Ecto neural progenitor cell (in vitro differentiated cells): ENCODE measurements at regions not wholly inside any gene's neighbourhood (a gene's known extent, or its start where the extent isn't known, plus 50 kb on each side); places are given as distances from the start of the nearest gene placed in this dataset.
"Not testable (repeated sequence)": the region's sequence is repeated elsewhere in the genome, so short reads cannot be mapped to it uniquely, and the experiment has no call there.

Experiments used
- DNase-seq: peaks from one replicate; pipeline ENCODE4 v3.0.0-alpha.2; 2018; ENCODE audit warnings: low spot score

DNA sequence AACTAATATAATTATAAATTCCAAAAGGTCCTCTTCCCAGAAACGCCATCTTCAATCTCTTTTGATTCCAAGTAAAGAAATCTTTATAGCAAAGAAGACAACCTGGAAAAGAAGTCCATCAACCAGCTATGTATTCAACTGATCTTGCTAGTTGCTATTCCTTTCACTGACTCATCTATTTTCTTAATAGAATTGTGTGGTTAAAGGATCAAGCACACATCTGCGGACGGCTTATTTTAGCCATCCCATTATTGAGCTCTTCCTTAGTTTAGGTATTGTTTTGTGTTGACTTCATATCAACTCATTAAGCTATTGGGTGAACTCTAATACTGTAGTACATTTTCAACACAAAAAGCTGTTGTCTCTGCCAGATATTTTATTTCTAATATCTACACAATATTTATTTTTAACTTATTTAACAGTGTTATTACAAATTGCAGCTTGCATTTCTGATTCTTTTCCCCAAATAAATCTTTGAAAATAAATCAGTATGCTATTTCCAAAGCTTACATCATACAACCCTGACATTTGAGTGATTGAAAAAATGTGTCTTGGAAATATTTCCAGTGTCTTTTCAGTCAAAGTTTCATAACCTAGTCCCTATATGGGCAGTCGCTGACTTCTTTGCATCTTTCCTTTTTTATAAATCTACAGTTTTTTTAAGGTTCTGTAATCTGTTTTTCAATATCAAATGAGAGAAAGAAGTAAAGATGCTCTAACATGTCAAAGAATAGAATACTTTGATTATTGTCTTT lies 158.8 kb upstream of the SPRY2 start:
- no peak for DNase-seq

DNA sequence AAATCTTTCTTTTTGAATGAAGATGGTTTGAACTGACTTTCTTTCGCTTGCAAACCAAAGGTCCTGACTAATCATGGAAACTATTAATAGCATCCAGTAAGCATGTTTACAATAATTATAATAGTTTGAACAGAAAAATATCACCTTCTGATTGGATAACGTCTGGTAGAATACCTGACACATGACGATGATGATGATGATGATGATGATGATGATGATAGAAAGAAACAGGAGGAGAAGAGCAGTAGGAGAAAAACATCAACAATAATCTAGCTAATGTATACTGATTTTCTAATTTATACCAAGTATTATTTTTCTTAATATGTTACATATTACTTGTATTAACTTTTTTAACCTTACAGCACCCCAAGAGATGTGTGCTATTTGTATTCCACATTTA lies 157.5 kb upstream of the SPRY2 start:
- DNase-seq, result no peak

DNA sequence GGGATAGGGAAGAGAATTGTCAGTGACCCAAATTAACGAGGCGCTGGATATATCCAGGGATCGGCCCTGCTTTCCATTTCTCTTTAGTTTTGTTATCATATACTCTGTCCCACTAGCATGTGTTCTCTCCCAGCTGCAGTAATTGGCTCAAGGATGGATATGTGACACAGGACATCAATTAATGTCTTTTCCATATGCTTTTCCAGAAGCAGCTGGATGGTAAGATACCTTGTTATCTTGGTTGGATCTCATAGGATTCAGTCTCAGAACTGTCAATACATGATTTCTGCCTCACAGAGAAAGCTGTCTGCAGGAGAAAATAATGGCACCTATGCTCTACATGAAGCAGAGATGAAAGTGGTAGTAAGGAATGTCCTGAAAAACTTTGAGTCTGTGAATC lies 157.1 kb upstream of the SPRY2 start:
- DNase-seq, result no peak

DNA sequence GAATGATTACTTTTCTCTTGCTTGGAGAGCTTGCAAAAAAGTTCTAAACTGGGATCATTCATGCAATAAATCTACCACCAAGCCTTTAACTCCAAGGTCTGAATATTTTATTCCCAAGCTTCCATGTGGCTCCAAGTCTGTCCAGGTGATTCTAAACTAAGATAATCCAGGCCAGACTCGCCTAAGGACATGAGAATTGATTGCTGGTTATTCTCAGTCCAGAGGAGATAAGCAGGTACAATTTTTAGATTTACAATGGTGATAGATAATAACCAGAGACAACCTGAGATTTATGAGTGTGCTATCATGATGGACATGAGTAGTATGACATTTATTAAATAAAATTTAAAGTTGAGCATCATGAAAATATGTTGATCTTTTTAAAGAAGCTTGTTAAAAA lies 156.5 kb upstream of the SPRY2 start:
- no peak for DNase-seq

DNA sequence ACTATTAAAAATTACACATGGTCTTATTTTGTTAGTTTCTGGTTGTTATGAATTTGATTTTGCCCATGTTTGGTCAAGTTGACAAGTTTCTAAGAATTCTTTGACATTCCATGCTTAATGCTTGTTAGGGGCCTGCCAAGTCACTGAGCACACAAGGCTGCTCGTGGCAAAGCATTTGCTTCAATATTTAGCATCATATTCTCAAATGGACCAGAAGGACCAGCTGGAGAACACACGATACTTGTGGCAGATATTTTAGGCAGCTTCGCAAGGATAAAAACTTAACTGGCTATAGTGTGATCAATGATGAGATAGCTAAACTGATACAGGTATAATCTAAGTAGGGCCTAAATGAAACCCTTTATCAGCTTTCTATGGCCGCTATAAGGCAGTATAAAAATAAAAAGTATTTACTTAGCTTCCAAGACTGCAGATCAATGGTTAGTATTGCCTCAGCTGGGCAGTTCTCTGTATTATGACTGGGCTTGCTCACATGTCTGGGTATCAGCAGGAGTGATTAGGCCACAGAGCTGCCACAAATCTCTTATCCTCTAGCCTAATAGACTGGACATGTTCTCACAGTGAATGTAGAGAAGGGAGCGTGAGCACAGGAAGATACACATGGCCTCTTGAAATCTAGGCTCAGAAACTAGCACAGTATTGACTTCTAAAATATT lies 155.9 kb upstream of the SPRY2 start:
- DNase-seq, result no peak

DNA sequence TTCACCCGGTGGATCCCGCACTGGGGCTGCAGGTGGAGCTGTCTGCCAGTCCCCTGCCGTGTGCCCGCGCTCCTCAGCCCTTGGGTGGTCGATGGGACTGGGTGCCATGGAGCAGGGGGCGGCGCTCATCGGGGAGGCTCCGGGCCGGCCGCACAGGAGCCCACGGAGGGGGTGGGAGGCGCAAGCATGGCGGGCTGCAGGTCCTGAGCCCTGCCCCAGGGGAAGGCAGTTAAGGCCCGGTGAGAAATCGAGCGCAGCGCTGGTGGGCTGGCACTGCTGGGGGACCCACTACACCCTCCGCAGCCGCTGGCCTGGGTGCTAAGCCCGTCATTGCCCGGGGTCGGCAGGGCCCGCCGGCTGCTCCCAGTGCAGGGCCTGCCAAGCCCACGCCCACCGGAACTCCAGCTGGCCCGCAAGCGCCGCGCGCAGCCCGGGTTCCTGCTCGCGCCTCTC lies 149.6 kb upstream of the SPRY2 start:
- DNase-seq, result not testable (repeated sequence)

DNA sequence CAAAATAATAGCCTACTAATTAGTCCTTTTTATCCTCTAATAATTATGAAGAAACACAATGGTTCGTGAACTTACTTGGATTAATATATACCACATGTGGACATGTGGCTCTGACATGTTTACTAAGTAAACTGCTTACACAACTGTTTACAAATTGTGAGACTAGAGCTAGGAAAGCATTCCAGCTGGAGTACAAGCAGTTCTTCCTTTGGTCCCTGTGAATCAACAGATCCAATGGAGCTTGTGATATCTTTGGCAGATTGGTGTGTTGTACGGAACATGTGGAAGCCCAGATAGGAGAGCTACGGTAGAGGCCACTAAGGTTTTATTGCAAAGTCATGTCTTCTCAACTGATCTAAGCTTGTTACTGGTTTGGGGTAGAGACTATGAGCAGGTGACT lies 145.5 kb upstream of the SPRY2 start:
- DNase-seq, result no peak

DNA sequence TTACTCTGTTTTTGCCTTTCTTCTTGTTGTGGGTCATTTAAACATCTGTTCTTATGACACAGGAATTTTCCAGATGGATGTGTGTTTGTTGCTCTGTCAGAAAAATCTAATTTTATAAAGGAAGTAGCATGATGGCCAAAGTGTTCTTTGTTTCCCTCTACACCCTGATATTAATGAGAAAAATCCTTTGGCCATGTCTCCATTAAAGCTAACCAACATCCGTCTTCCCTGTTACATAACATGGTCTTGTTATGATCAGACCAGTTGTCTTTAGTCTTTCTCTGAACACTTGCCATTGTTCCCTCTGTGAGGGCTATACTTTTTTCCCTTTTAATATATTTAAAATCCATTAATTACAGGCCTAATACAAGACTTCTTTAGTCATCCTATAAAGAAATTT lies 142.2 kb upstream of the SPRY2 start:
- DNase-seq, result no peak

DNA sequence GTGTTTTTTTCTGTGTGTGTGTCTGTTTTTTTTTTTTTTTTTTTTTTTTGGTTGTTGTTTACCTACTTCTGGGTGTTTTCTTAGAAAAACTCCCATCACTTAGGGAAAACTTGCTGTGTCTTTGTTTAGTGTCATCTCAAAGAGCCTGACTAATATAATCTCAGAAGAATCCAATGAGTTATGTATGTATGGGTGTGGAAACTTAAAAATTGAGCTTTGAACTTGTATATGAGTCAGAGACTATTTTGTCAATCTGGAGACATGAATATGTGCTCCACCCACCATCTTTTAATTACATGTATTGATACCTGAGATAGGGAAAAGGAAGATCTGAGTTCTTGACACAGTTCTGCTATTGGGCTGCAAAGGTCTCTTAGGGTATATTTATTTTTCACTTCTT lies 140.7 kb upstream of the SPRY2 start:
- DNase-seq, result no peak

DNA sequence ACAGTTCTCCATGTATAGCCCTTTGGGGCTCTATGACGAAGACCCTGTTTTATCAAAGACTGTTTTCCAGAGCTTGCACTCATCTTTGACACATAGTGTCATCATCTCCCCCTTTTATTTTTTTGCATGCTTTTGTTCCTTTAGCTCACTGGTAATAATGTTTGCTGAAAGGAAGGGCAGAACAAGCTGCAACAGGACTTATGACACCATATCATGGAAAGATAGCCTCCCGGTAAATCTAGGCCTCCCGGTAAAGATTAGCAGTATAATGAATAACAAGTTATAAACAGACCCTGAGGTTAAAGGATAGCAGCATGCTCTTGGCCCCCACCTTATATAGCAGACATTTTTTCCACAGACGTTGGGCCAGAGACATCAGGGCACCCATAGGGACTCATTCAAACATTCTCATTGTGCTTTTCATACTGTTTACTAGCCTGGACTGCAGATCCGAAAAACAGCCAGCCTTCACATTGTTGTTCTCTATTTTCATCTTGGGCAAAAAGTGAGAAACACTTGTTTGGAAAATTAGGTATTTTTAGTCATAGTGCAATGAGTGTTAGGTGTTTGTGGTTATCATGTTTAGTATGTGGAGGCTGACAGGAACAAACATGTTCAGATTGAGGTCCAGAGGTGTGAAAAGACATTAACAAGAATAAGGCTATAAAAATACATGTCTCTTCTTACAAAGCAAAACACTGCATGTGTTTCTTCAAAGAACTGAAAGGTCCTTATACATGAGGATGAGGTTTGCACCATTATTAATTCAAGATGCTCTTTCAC lies 136.9 kb upstream of the SPRY2 start:
- no peak for DNase-seq

DNA sequence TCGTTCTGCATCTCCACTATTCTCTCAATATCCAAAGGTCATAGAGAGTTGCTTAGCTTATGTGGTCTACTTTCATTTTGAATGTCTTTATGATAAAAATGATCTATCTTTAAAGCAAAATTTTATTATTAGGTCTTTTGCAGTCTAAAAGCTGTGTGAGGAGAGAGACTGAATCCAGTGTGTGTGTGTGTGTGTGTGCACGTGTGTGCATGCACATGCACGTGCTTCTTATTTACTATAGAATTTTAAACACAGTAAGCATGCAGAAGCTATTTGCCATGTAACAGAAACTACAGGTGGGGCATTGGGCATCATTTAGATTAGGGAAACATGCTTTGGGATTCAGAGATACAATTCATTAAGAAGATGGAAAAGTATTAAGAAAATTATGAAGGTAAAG lies 136.0 kb upstream of the SPRY2 start:
- DNase-seq, result no peak

DNA sequence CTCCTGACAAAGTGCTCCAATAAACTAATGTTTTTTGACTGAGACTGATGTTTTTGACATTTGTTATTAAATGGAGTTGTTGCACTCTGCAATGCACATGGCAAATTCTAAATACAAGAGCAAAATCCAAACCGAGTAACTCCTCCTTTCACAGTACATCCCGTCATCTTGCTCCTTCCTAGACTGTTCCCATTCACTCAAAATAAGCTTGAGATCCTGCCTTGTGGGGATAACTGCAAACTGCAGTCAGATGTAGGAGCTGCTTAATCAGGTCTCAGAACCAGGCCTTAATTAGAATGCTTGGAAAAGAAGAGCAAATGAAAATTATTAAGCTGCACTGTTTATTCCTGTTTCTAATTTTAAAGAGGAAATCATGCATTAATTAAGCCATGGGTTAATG lies 134.8 kb upstream of the SPRY2 start:
- no peak for DNase-seq

DNA sequence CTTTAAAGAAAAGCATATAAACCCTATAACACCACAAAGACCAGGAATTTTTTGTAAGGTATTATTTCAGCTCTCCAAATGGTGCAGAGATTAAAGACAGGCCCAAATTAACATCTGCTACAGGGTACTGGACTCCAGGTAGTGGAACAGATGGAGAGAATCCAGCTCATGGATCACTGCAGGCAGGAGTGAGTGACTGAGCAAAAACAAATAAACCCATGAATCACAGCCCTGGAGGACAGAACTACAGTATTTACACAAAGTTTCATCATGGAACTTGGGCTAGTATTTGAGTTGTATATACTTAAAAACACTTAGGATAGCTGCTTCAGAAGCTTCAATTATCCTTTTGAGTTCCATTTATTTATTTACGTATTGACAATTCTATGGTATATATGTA lies 132.8 kb upstream of the SPRY2 start:
- no peak for DNase-seq

DNA sequence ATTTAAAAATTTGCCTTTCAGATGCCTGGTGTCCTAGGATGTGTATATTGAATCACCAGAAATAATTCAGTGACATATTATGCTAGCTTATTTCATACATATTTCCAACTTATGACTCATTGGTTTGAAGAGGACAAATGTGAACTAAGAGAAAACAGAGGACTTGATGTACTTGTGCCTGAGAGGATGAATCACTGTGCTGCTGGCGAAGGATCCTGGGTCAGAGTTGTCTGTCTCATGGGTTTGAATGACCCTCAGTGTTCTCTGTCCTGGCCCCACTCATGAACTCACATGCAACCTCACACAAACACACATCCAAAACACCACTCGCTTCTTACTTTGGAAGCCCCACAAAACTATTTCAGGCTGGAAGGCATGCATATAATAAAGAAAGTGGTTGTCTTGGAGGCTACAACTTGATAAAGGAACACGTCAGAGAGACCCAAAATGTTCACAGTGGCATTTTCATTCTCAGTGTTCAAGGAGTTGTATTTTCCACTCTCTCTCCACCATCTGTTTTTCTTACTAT lies 129.0 kb upstream of the SPRY2 start:
- DNase-seq, result no peak

DNA sequence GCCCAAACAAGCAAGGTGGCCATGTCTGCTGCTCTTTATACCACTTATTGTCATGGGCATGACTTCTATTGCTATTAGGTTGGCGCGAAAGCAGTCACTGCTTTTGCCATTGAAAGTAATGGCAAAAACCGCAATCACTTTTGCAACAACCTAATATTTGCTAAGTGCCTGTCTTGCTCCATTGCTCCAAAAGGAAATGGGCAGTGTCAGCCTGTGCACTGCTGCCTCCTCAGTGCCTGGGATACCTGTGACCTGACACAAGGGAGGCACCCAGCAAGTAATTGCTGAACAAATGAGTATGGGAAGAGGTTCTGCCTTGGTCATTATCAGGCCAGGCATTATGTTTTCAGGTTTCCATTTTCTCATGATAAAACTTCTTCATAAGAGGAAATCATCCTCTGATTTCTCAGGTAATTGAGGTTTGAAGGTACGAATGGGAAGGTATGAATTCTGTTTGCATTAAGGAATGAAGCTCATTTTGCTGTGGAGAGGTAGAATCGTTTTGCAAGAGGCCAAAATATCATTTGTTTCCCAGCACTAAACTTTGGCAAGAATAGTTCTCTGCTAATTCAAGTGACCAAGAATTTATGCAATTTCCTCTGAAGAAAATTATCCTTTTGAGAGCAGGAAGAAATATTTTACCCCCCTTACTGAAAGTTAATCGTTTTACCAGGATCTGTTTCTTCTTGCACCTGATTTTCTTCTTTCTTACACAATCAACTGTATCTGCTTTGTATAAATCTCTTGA lies 128.4 kb upstream of the SPRY2 start:
- no peak for DNase-seq

DNA sequence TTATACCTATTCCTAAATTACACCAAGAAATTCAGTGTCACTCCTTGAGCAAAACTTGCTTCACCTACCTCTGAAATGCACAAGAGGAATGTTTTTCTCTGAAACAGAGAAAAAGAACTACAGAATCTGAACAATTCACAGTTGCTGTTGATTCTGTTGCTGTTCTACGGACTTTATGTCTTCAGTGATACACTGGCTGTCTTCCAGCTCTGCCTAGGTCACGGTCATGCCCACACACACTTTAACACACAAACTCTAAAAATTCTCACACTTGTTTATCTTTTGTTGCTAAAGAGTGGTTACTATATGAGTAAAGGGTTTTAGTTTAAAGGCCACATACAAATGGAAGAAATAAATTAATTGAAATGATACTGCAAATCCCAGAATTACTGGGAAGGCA lies 124.4 kb upstream of the SPRY2 start:
- DNase-seq, result no peak

DNA sequence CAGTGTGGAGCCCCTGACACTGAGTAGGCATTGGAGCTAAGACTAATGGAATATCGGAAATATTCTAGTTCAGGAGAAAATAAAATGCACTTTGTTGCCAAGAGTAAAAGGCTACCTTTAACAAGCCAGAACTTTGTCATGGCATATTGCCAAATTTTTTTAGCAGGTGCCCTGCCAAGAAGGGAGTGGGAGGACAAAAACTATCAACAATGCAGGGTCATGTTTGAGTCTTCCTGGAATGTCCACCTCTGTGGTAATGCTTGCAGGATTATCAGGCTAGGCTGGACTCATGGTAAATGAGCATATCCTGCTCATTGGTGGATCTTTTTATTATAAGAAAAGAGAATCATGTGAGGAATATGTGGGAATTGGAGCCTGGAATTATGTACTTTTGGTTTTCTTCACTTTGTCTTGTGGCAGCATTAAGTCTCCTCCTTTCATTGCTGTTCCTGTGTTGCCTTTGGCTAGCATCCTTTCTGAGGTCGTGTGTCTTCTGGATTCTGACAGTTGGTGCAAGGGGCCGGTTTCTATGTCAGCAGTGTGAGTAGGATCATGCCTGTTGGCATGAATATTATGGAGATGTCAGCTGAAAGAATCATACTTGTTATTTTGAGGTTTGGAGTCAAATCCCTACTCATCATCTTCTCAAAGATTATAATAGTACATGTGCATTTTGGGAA lies 122.9 kb upstream of the SPRY2 start:
- no peak for DNase-seq

DNA sequence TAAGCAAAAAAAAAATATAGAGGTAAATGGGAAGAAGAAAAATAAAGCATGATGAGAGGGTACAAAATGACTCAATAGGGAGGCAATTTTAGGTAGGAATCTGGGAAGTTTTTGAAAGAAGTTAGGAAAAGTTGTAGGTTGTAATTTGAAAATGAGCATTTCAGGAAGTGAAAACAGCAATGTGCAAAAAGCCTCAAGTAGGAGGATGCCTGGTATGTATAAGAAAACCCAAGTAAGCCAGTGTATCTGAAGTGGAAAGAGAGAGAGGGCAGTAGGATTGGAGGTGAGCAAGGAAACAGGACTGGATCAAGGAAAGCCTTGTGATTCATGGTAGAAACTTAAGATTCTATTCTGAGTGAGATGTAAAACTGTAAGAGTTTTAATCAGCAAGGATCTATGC lies 121.6 kb upstream of the SPRY2 start:
- DNase-seq, result no peak

DNA sequence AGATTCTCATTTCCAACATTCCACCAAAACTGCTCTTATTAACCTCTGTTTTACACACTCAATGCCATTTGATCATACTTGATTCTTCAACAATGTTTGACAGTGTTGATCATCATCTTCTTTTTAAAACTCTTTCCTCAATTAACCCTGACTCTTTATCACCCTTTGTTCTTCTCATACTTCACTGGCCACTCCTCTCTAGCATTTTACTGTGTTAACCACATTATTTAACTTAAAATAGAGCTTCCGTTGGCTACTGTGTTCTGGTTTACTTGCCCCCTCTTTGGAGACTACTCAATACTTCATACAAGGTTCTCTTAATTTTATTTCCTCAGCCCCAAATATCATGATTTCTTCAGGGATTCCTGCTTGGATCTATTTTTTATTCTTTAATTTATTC lies 121.1 kb upstream of the SPRY2 start:
- DNase-seq, result no peak

DNA sequence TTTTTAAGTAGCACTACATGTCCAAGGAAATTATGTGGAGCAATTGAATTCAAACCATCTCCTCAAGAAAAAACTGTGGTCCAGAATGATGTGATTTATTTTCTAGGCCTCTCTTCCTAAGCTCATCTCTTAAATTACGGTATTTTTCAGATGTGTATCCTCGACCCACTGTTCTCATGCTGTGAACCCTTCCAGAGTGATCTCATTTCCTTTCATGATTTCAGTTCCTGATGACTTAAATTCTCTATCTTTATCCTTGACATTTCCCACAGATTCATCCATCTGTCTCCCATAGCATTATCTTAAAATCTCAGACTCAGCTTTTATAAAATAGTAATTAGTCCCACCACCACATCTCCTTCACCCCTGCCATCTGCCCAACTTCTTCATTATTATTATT lies 117.6 kb upstream of the SPRY2 start:
- no peak for DNase-seq

DNA sequence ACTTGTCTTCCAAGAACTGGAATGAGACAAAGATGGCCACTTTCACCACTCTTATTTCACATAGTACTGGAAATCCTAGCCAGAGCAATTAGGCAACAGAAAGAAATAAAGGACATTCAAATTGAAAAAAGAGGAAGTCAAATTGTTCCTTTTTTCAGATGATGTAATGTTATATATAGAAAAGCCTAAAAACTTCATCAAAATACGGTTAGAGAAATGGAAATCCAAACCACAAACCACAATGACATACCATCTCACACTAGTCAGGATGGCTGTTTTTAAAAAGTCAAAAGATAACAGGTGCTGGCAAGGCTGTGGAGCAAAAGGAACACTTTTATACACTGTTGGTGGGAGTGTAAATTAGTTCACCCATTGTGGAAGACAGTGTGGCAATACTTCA lies 113.3 kb upstream of the SPRY2 start:
- no peak for DNase-seq

DNA sequence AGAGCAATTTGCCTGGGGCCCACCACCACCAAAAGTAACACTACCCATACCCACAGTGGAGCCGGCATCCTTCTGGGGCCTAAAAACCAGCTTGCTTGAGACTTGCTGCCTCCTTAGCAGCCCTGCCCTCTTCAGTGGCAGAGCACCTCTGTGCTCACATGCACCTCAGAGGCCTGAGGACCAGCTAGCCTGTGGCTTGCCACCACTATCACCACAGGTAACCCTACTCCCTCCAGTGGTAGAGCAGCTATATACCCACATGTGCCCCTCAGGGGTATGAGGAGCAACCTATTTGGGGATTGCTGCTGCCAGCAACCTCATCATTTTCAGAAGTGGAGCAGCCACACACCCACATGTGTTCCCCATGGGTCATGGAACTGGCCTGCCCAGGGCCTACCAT lies 111.4 kb upstream of the SPRY2 start:
- DNase-seq, result no peak
